ENCODE measurements at regions not wholly inside any gene's neighbourhood (a gene's known extent, or its start where the extent isn't known, plus 50 kb on each side); places are given as distances from the start of the nearest gene placed in this dataset.

GRCh38 chr4:32129967-32130366 is 1409.8 kb downstream of the PCDH7 start:
- TF ChIP-seq CTCF (IDR thresholded peaks at IDR 0.05; ENCODE audit: insufficient read depth in 1 of 2, low read depth in 1 of 2, low read length in 1 of 2, severe bottlenecking in 1 of 2, unreplicated experiment in 1 of 2) = no peak
- H3K27me3 ChIP-seq (replicated peaks; ENCODE audit: control insufficient read depth, insufficient read depth, low read length) = no peaks in the 10 kb centered on the region
- Mint-ChIP-seq H3K27ac (ENCODE audit: unreplicated experiment) (no peak overlapping the region), H3K27me3 (ENCODE audit: insufficient read depth, unreplicated experiment) (no peaks in the 10 kb centered on the region), H3K4me1 (ENCODE audit: low read depth, unreplicated experiment) (no peaks in the 10 kb centered on the region), H3K36me3 (ENCODE audit: insufficient read depth, unreplicated experiment) (no peaks in the 10 kb centered on the region), H3K4me3 (ENCODE audit: unreplicated experiment) (no peak overlapping the region), H3K9me3 (ENCODE audit: unreplicated experiment) (no peaks in the 10 kb centered on the region)
- ChIA-PET CTCF (no interaction called here), POLR2A (no interaction called here)
- H3K4me3 ChIP-seq (ENCODE audit: low read depth, low read length) = no peak overlapping the region
- H3K36me3 ChIP-seq (ENCODE audit: control insufficient read depth, insufficient read depth, low read length) = no peaks in the 10 kb centered on the region
- DNase-seq = no peak
- intact Hi-C loops (cut with micrococcal nuclease; ENCODE audit: unreplicated experiment) = no loop called here
- no peaks in the 10 kb centered on the region for H3K4me1 ChIP-seq
- H3K9me3 ChIP-seq = no peaks in the 10 kb centered on the region
- no TSS peak for BruUV-seq (replicated peaks)

GRCh38 chr4:32133141-32133540 is 1413.0 kb downstream of the PCDH7 start:
- Mint-ChIP-seq H3K9me3 (ENCODE audit: unreplicated experiment) (no peaks in the 10 kb centered on the region), H3K4me3 (ENCODE audit: unreplicated experiment) (no peak overlapping the region), H3K4me1 (ENCODE audit: low read depth, unreplicated experiment) (no peaks in the 10 kb centered on the region), H3K27me3 (ENCODE audit: insufficient read depth, unreplicated experiment) (no peaks in the 10 kb centered on the region), H3K27ac (ENCODE audit: unreplicated experiment) (no peak overlapping the region), H3K36me3 (ENCODE audit: insufficient read depth, unreplicated experiment) (no peaks in the 10 kb centered on the region)
- POLR2A ChIA-PET = no interaction called here
- BruUV-seq (replicated peaks) = no TSS peak
- Histone ChIP-seq H3K27me3 (replicated peaks; ENCODE audit: control insufficient read depth, insufficient read depth, low read length) (no peaks in the 10 kb centered on the region), H3K9me3 (no peaks in the 10 kb centered on the region), H3K36me3 (ENCODE audit: control insufficient read depth, insufficient read depth, low read length) (no peaks in the 10 kb centered on the region), H3K4me3 (ENCODE audit: low read depth, low read length) (no peak overlapping the region), H3K4me1 (no peaks in the 10 kb centered on the region)
- no peak for TF ChIP-seq CTCF (IDR thresholded peaks at IDR 0.05; ENCODE audit: insufficient read depth in 1 of 2, low read depth in 1 of 2, low read length in 1 of 2, severe bottlenecking in 1 of 2, unreplicated experiment in 1 of 2)
- no peak for DNase-seq
- intact Hi-C loops (cut with micrococcal nuclease; ENCODE audit: unreplicated experiment) = no loop called here
- CTCF ChIA-PET = no interaction called here

GRCh38 chr4:32133734-32134133 is 1413.6 kb downstream of the PCDH7 start:
- TF ChIP-seq CTCF (IDR thresholded peaks at IDR 0.05; ENCODE audit: insufficient read depth in 1 of 2, low read depth in 1 of 2, low read length in 1 of 2, severe bottlenecking in 1 of 2, unreplicated experiment in 1 of 2) = no peak
- Mint-ChIP-seq H3K4me1 (ENCODE audit: low read depth, unreplicated experiment) (no peaks in the 10 kb centered on the region), H3K36me3 (ENCODE audit: insufficient read depth, unreplicated experiment) (no peaks in the 10 kb centered on the region), H3K4me3 (ENCODE audit: unreplicated experiment) (no peak overlapping the region), H3K27ac (ENCODE audit: unreplicated experiment) (no peak overlapping the region), H3K27me3 (ENCODE audit: insufficient read depth, unreplicated experiment) (no peaks in the 10 kb centered on the region), H3K9me3 (ENCODE audit: unreplicated experiment) (no peaks in the 10 kb centered on the region)
- Histone ChIP-seq H3K9me3 (no peaks in the 10 kb centered on the region), H3K4me3 (ENCODE audit: low read depth, low read length) (no peak overlapping the region), H3K4me1 (no peaks in the 10 kb centered on the region), H3K27me3 (replicated peaks; ENCODE audit: control insufficient read depth, insufficient read depth, low read length) (no peaks in the 10 kb centered on the region), H3K36me3 (ENCODE audit: control insufficient read depth, insufficient read depth, low read length) (no peaks in the 10 kb centered on the region)
- no TSS peak for BruUV-seq (replicated peaks)
- intact Hi-C loops (cut with micrococcal nuclease; ENCODE audit: unreplicated experiment) = no loop called here
- ChIA-PET POLR2A (no interaction called here), CTCF (no interaction called here)
- no peak for DNase-seq

Data from Caco-2 (cell line).